Kidney (tissue), 13 donors: ENCODE measurements at regions not wholly inside any gene's neighbourhood (a gene's known extent, or its start where the extent isn't known, plus 50 kb on each side); places are given as distances from the start of the nearest gene placed in this dataset.
"Not testable (repeated sequence)": the region's sequence is repeated elsewhere in the genome, so short reads cannot be mapped to it uniquely, and the experiment has no call there.

ENCODE experiments used
- DNase-seq, 5 donors: peaks; one replicate each; pipeline ENCODE4 v3.0.0-alpha.2; 2013 to 2020
- FAIRE-seq: peaks from 2 replicates; lab custom pipeline; 2012; peaks lifted over from hg19 to GRCh38; lab: Jason Lieb, UNC
- H3K27ac ChIP-seq, 2 donors: one replicate each; pipeline ENCODE4 v1.7.0; 2013; ENCODE audit warnings: low read depth in 2 of 2, low read length in 2 of 2, inconsistent platforms in 1 of 2
- H3K27me3 ChIP-seq: one replicate; pipeline ENCODE4 v1.7.1; 2013; ENCODE audit warnings: low read length, inconsistent platforms; ENCODE audit not compliant: control insufficient read depth, insufficient read depth
- H3K36me3 ChIP-seq, 3 donors: one replicate each; pipeline versions ENCODE4 v1.7.0 to v1.7.1; 2013; ENCODE audit warnings: low read length in 3 of 3, control low read depth in 1 of 3, inconsistent platforms in 1 of 3; ENCODE audit not compliant: insufficient read depth in 3 of 3, control insufficient read depth in 2 of 3
- H3K4me1 ChIP-seq, 3 donors: one replicate each; pipeline versions ENCODE4 v1.7.0 to v1.7.1; 2013; ENCODE audit warnings: low read length in 3 of 3, inconsistent platforms in 1 of 3, low read depth in 1 of 3; ENCODE audit not compliant: control insufficient read depth in 2 of 3, insufficient read depth in 2 of 3
- H3K4me3 ChIP-seq, 3 donors: one replicate each; pipeline versions ENCODE4 v1.7.0 to v1.8.1; 2013; ENCODE audit warnings: low read length in 3 of 3, control low read depth in 1 of 3, inconsistent platforms in 1 of 3
- H3K9ac ChIP-seq, 3 donors: one replicate each; pipeline versions ENCODE4 v1.7.0 to v1.7.1; 2013; ENCODE audit warnings: low read length in 3 of 3, control low read depth in 1 of 3, inconsistent platforms in 1 of 3
- H3K9me3 ChIP-seq, 3 donors: one replicate each; pipeline versions ENCODE4 v1.7.0 to v1.7.1; 2013; ENCODE audit warnings: low read length in 3 of 3, control low read depth in 1 of 3, inconsistent platforms in 1 of 3; ENCODE audit not compliant: control insufficient read depth in 2 of 3, insufficient read depth in 1 of 3
- CTCF ChIP-seq: IDR thresholded peaks from 3 replicates; pipeline ENCODE4 v1.5.1; 2012; ENCODE audit warnings: mild to moderate bottlenecking, moderate library complexity, borderline replicate concordance; ENCODE audit not compliant: insufficient read depth; ENCODE audit errors: extremely low read depth
- intact Hi-C: fragments of 100-400 bp; cut with DNase I; formaldehyde crosslinking; loops from one replicate; pipeline ENCODE4 v1.11.1; 2022
- donor health status: control.
- donor health status: control.
- donor health status: control.
- donor health status: control.
- donor health status: control.
- donor health status: DM: yes; HTN: yes; CAD: no.
- donor health status: Normal renal cell carcinoma (clear cell type).

GRCh38 chr7:89623018-89623672, 531.1 kb upstream of the STEAP1 start:
- Histone ChIP-seq H3K4me3 (no peak overlapping the region), H3K4me1 (no peaks in the 10 kb centered on the region), H3K9me3 (no peaks in the 10 kb centered on the region), H3K27ac (no peak overlapping the region), H3K9ac (no peak overlapping the region), H3K27me3 (no peaks in the 10 kb centered on the region), H3K36me3 (no peaks in the 10 kb centered on the region)
- intact Hi-C loops = no loop called here
- peak; percentile 74 for TF ChIP-seq CTCF
- FAIRE-seq = peak; percentile 8
- peak in 4 of 5 donors; percentile 43 to 71 (median 52) for DNase-seq

- H3K27ac ChIP-seq, H3K9ac ChIP-seq, FAIRE-seq, H3K4me1 ChIP-seq, H3K27me3 ChIP-seq, H3K9me3 ChIP-seq, H3K36me3 ChIP-seq, intact Hi-C loops, H3K4me3 ChIP-seq, DNase-seq: not testable (repeated sequence)
Measured at GRCh38 chr7:89624155-89624554, 530.1 kb upstream of the STEAP1 start.

- H3K27me3 ChIP-seq = no peaks in the 10 kb centered on the region
- no peak for TF ChIP-seq CTCF
- DNase-seq = no peak
- H3K36me3 ChIP-seq = no peaks in the 10 kb centered on the region
- intact Hi-C loops = no loop called here
- H3K9ac ChIP-seq = no peak overlapping the region
- H3K9me3 ChIP-seq = no peaks in the 10 kb centered on the region
- no peak for FAIRE-seq
- no peaks in the 10 kb centered on the region for H3K4me1 ChIP-seq
- no peak overlapping the region for H3K27ac ChIP-seq
- no peak overlapping the region for H3K4me3 ChIP-seq
Measured at GRCh38 chr7:89648509-89648908, 505.8 kb upstream of the STEAP1 start.

- intact Hi-C loops = no loop called here
- no peak overlapping the region for H3K4me3 ChIP-seq
- H3K4me1 ChIP-seq = no peaks in the 10 kb centered on the region
- no peak overlapping the region for H3K9ac ChIP-seq
- no peak for DNase-seq
- no peak for TF ChIP-seq CTCF
- FAIRE-seq = no peak
- H3K27ac ChIP-seq = no peak overlapping the region
- H3K36me3 ChIP-seq = no peaks in the 10 kb centered on the region
- H3K9me3 ChIP-seq = no peaks in the 10 kb centered on the region
- no peaks in the 10 kb centered on the region for H3K27me3 ChIP-seq
Measured at GRCh38 chr7:89655946-89656345, 498.3 kb upstream of the STEAP1 start.
